Endothelial cell of umbilical vein (primary cell): ENCODE measurements at regions not wholly inside any gene's neighbourhood (a gene's known extent, or its start where the extent isn't known, plus 50 kb on each side); places are given as distances from the start of the nearest gene placed in this dataset.

Experiments used
- CTCF ChIP-seq, 2 donors: IDR thresholded peaks; 1 replicate in 1 of 2; 2 replicates in 1 of 2; pipeline ENCODE4 v1.5.1; 2011; ENCODE audit warnings: low read length in 2 of 2, mild to moderate bottlenecking in 2 of 2, moderate library complexity in 2 of 2, control low read depth in 1 of 2, inconsistent platforms in 1 of 2, low read depth in 1 of 2; ENCODE audit not compliant: insufficient read depth in 1 of 2; ENCODE audit errors: extremely low read depth in 1 of 2
- EZH2 ChIP-seq: IDR thresholded peaks from 2 replicates; pipeline ENCODE4 v1.6.1; 2012; ENCODE audit warnings: borderline replicate concordance, low read depth, mild to moderate bottlenecking, moderate library complexity, low read length, inconsistent platforms; ENCODE audit not compliant: severe bottlenecking
- JUN ChIP-seq: IDR thresholded peaks from 2 replicates; pipeline ENCODE4 v1.6.1; 2011; ENCODE audit warnings: borderline replicate concordance, low read depth; ENCODE audit not compliant: insufficient read length, insufficient read depth
- MYC ChIP-seq: IDR thresholded peaks from one replicate; pipeline ENCODE4 v1.6.1; 2011; ENCODE audit warnings: mild to moderate bottlenecking, low read depth, low read length
- POLR2A ChIP-seq: IDR thresholded peaks from 2 replicates; pipeline ENCODE4 v1.6.1; 2012; ENCODE audit warnings: low read depth, mild to moderate bottlenecking, control low read depth, low read length

GRCh38 chr12:111185206-111185888, 183.5 kb downstream of the PHETA1 start:
- TF ChIP-seq EZH2 (no peak), CTCF (IDR thresholded peaks at IDR 0.05; ENCODE audit: extremely low read depth in 1 of 2, insufficient read depth in 1 of 2, low read depth in 1 of 2, low read length in 2 of 2) (no peak), JUN (no peak), POLR2A (no peak), MYC (no peak)
